GM12878 (cell line): ENCODE measurements at regions not wholly inside any gene's neighbourhood (a gene's known extent, or its start where the extent isn't known, plus 50 kb on each side); places are given as distances from the start of the nearest gene placed in this dataset.

Experiments used
- ATAC-seq: fragments of 200-7000 bp; cut with Tn5 transposase; 3 replicates; pipeline ENCODE4 v1.9.1; 2020; ENCODE audit warnings: mild to moderate bottlenecking, moderate library complexity
- BruUV-seq: library from RNA; stranded (reverse); fragments of 400-500 nt; replicated peaks from 2 replicates; lab custom pipeline; 2021; lab: Mats Ljungman, UMichigan
- CTCF ChIA-PET: fragments of 300-600 bp; sonication (Branson Sonifier 250); formaldehyde crosslinking; extraction: SDS; loops from one replicate; lab custom pipeline; 2021; ENCODE audit warnings: inconsistent platforms; lab: Yijun Ruan, JAX
- POLR2A ChIA-PET: fragments of 350-600 bp; formaldehyde crosslinking; extraction: SDS; loops from one replicate; lab custom pipeline; 2021; ENCODE audit warnings: inconsistent platforms; lab: Charles Lee
- RAD21 ChIA-PET: fragments of 300-600 bp; sonication (Branson Sonifier 250); formaldehyde crosslinking; loops from one replicate; lab custom pipeline; 2023; ENCODE audit warnings: antibody characterized with exemption; ENCODE audit not compliant: unreplicated experiment; lab: Charles Lee
- SMC1A ChIA-PET: fragments of 300-600 bp; sonication (Branson Sonifier 250); formaldehyde crosslinking; loops from one replicate; lab custom pipeline; 2023; ENCODE audit not compliant: unreplicated experiment, uncharacterized antibody; lab: Charles Lee
- DNase-seq: peaks from one replicate; pipeline ENCODE4 v3.0.0-alpha.2; 2011; ENCODE audit warnings: low read depth, low spot score
- FAIRE-seq: peaks from 3 replicates; lab custom pipeline; 2011; peaks lifted over from hg19 to GRCh38; lab: Jason Lieb, UNC
- H2AFZ ChIP-seq: 2 replicates; pipeline ENCODE4 v1.6.0; 2011; ENCODE audit warnings: low read depth, low read length, control low read depth; ENCODE audit not compliant: control insufficient read depth
- H3K27ac ChIP-seq: 2 replicates; pipeline ENCODE4 v1.5.1; 2011; ENCODE audit warnings: control low read depth; ENCODE audit not compliant: control insufficient read depth, insufficient read depth
- H3K27me3 ChIP-seq, 2 experiments: replicated peaks in 1 of 2; 2 replicates each; pipeline versions ENCODE4 v1.6.0 to v1.6.1; 2011; ENCODE audit warnings: low read length in 1 of 2; ENCODE audit not compliant: control insufficient read depth in 2 of 2, insufficient read depth in 2 of 2
- H3K36me3 ChIP-seq, 2 experiments: 2 replicates each; pipeline ENCODE4 v1.5.1; 2011; ENCODE audit warnings: low read length in 1 of 2; ENCODE audit not compliant: control insufficient read depth in 2 of 2, insufficient read depth in 2 of 2
- H3K4me1 ChIP-seq: 2 replicates; pipeline ENCODE4 v1.6.1; 2011; ENCODE audit warnings: mild to moderate bottlenecking, low read length, moderate library complexity, mixed read lengths; ENCODE audit not compliant: control insufficient read depth, insufficient read depth
- H3K4me2 ChIP-seq: 2 replicates; pipeline ENCODE4 v1.6.0; 2011; ENCODE audit warnings: control low read depth; ENCODE audit not compliant: control insufficient read depth, insufficient read depth
- H3K4me3 ChIP-seq: fragments of 200-600 bp; sonication (generic); 2 replicates; pipeline ENCODE4 v1.5.1; 2016
- H3K79me2 ChIP-seq: 2 replicates; pipeline ENCODE4 v1.6.0; 2011; ENCODE audit warnings: low read length; ENCODE audit not compliant: control insufficient read depth, insufficient read depth
- H3K9ac ChIP-seq: 2 replicates; pipeline ENCODE4 v1.8.0; 2011; ENCODE audit warnings: low read length, control low read depth, mixed read lengths; ENCODE audit not compliant: control insufficient read depth, insufficient read depth
- H3K9me3 ChIP-seq: replicated peaks from 3 replicates; pipeline ENCODE4 v1.5.1; 2011; ENCODE audit warnings: mild to moderate bottlenecking, low read length; ENCODE audit not compliant: control insufficient read depth, insufficient read depth
- H4K20me1 ChIP-seq: 2 replicates; pipeline ENCODE4 v1.6.0; 2011; ENCODE audit not compliant: control insufficient read depth, insufficient read depth
- CHD1 ChIP-seq: IDR thresholded peaks from 2 replicates; pipeline ENCODE4 v1.6.1; 2012; ENCODE audit warnings: low read depth, low read length, improper control_type of control experiment
- EED ChIP-seq: sonication (generic); IDR thresholded peaks from 2 replicates; pipeline ENCODE4 v1.6.1; 2016; ENCODE audit warnings: antibody characterized with exemption, low read depth
- ETV6 ChIP-seq, 2 experiments: fragments of 450-650 bp in 1 of 2; IDR thresholded peaks in 1 of 2; conservative IDR thresholded peaks in 1 of 2; 2 replicates each; pipeline ENCODE4 v1.6.1; 2014; ENCODE audit warnings: antibody characterized with exemption in 1 of 2, borderline replicate concordance in 1 of 2, low read depth in 1 of 2, mild to moderate bottlenecking in 1 of 2, moderate library complexity in 1 of 2
- GATAD2B ChIP-seq: fragments of 450-650 bp; conservative IDR thresholded peaks from 2 replicates; pipeline ENCODE4 v1.6.1; 2017; ENCODE audit warnings: low read depth, mild to moderate bottlenecking, moderate library complexity
- MTA2 ChIP-seq: fragments of 450-650 bp; IDR thresholded peaks from 2 replicates; pipeline ENCODE4 v1.6.1; 2016; ENCODE audit warnings: low read depth, mild to moderate bottlenecking, moderate library complexity
- ZBTB33 ChIP-seq: fragments of 450-650 bp; IDR thresholded peaks from 2 replicates; pipeline ENCODE4 v1.6.1; 2017; ENCODE audit warnings: mild to moderate bottlenecking
- ZNF217 ChIP-seq: fragments of 450-650 bp; IDR thresholded peaks from 2 replicates; pipeline ENCODE4 v1.6.1; 2017; ENCODE audit warnings: antibody characterized with exemption, mild to moderate bottlenecking
- WGBS: methylation state at CpG from one replicate; pipeline ENCODE4 v1.1.6; 2016; ENCODE audit warnings: low lambda C conversion rate; ENCODE audit not compliant: insufficient replicate concordance, insufficient coverage; ENCODE audit errors: missing lambda C conversion rate; 5-methylcytosine and 5-hydroxymethylcytosine counted together
- in situ Hi-C: fragments of 300-500 bp; cut with MboI; formaldehyde crosslinking; loops from 9 replicates; pipeline ENCODE4 v1.14.3; 2018; ENCODE audit warnings: mixed read lengths
- intact Hi-C: fragments of 100-400 bp; cut with micrococcal nuclease; formaldehyde crosslinking; loops from one replicate; pipeline ENCODE4 v1.14.2; 2022; ENCODE audit not compliant: unreplicated experiment

- no peaks in the 10 kb centered on the region for H3K27me3 ChIP-seq
- peak overlapping the region; percentile 70 for H3K4me2 ChIP-seq
- FAIRE-seq, result no peak
- peak overlapping the region; percentile 90 for H3K9ac ChIP-seq
- H3K27ac ChIP-seq, result peak overlapping the region; percentile 96
- BruUV-seq, result no TSS peak
- peaks cover 3% of the 10 kb centered on the region for H3K79me2 ChIP-seq
- no peak for TF ChIP-seq ZNF217
- TF ChIP-seq EED, result no peak
- 0 out of 2 replicates have a peak, but pooled peaks have one; percentile 9 for TF ChIP-seq MTA2
- 0 out of 2 replicates have a peak, but pooled peaks have one; percentile 57 for TF ChIP-seq CHD1
- TF ChIP-seq ZBTB33, result no peak
- TF ChIP-seq ETV6 (conservative IDR thresholded peaks at IDR 0.05 in 1 of 2, IDR thresholded peaks at IDR 0.05 in 1 of 2; ENCODE audit: borderline replicate concordance in 1 of 2, low read depth in 1 of 2), result no peak
- no peak for TF ChIP-seq GATAD2B
- TF ChIP-seq, all 136 proteins: peak for 2
- in situ Hi-C loops (loop anchor here (5.0 kb wide), 1 partner anchor 861 kb away; a partner anchor contains a TSS), intact Hi-C loops (loop anchor here (1.0 to 10.0 kb wide), 11 partner anchors 14 to 1621 kb away; a partner anchor contains a TSS)
- ChIA-PET RAD21 (interaction anchor here (1.2 to 5.3 kb wide), 5 partner anchors 13 to 74 kb away, joined by 4 to 43 read pairs (median 32); a partner anchor contains a TSS), CTCF (interaction anchor here (1.3 to 10.7 kb wide), 5 partner anchors 13 to 55 kb away, joined by 5 to 131 read pairs (median 9); a partner anchor contains a TSS), POLR2A (interaction anchor here (0.6 to 7.0 kb wide), 16 partner anchors 9 to 298 kb away, joined by 3 to 86 read pairs (median 8); a partner anchor contains a TSS), SMC1A (interaction anchor here (1.1 to 6.1 kb wide), 9 partner anchors 9 to 88 kb away, joined by 3 to 49 read pairs (median 8); a partner anchor contains a TSS)
- ATAC-seq (peak; percentile 0; the same call in 1 of the 3 replicates), DNase-seq (no peak)
- peak overlapping the region; percentile 87 for H2AFZ ChIP-seq
- H3K4me3 ChIP-seq, result peak overlapping the region; percentile 72
- no peaks in the 10 kb centered on the region for H3K9me3 ChIP-seq
- H4K20me1 ChIP-seq, result no peaks in the 10 kb centered on the region
- H3K4me1 ChIP-seq, result peaks cover 3% of the 10 kb centered on the region
- H3K36me3 ChIP-seq, result no peaks in the 10 kb centered on the region
- 1% methylated on average over 9 of the region's 9 CpGs for WGBS
These were observed 93.4 kb upstream of the BTN3A2 start for GRCh38 chr6:26271668-26272024.
